SK-N-SH (cell line): ENCODE measurements at regions not wholly inside any gene's neighbourhood (a gene's known extent, or its start where the extent isn't known, plus 50 kb on each side); places are given as distances from the start of the nearest gene placed in this dataset.

Experiments used
- CTCF ChIA-PET: fragments of 300-600, 350-600 bp; formaldehyde crosslinking; extraction: SDS; loops from one replicate; lab custom pipeline; 2021; lab: Yijun Ruan, JAX
- POLR2A ChIA-PET: fragments of 350-600 bp; sonication (Branson Sonifier 250); formaldehyde crosslinking; extraction: SDS; loops from one replicate; lab custom pipeline; 2020; ENCODE audit warnings: antibody characterized with exemption, inconsistent platforms; lab: Yijun Ruan, JAX
- DNase-seq: peaks from one replicate; pipeline ENCODE4 v3.0.0; 2012
- H2AFZ ChIP-seq: fragments of 200-600 bp; sonication (generic); 2 replicates; pipeline ENCODE4 v1.8.1; 2016; ENCODE audit warnings: antibody characterized with exemption, mild to moderate bottlenecking, low read depth
- H3F3A ChIP-seq: fragments of 200-600 bp; sonication (generic); replicated peaks from 2 replicates; pipeline ENCODE3; 2016; ENCODE audit warnings: antibody characterized with exemption, mild to moderate bottlenecking; ENCODE audit not compliant: insufficient read depth
- H3K27ac ChIP-seq, 2 experiments: fragments of 200-500 bp in 1 of 2; fragments of 200-600 bp in 1 of 2; sonication (Bioruptor generic) in 1 of 2; sonication (generic), shearing (Covaris generic) in 1 of 2; 2 replicates each; pipeline versions ENCODE4 v1.5.1 to v1.6.1; 2014 to 2016; ENCODE audit warnings: low read depth in 2 of 2, inconsistent platforms in 1 of 2, low read length in 1 of 2, mild to moderate bottlenecking in 1 of 2, mixed read lengths in 1 of 2
- H3K27me3 ChIP-seq: fragments of 200-600 bp; sonication (generic), shearing (Covaris generic); 2 replicates; pipeline ENCODE4 v1.6.1; 2016; ENCODE audit warnings: mixed run types; ENCODE audit not compliant: insufficient read depth
- H3K36me3 ChIP-seq, 2 experiments: fragments of 200-500 bp in 1 of 2; fragments of 200-600 bp in 1 of 2; sonication (Bioruptor generic) in 1 of 2; sonication (generic) in 1 of 2; replicated peaks in 1 of 2; 2 replicates each; pipeline versions ENCODE3 to v1.5.1; 2014 to 2016; ENCODE audit warnings: low read length in 1 of 2, mild to moderate bottlenecking in 1 of 2; ENCODE audit not compliant: insufficient read depth in 2 of 2, control insufficient read depth in 1 of 2
- H3K4me1 ChIP-seq, 2 experiments: fragments of 200-500 bp in 1 of 2; fragments of 200-600 bp in 1 of 2; sonication (Bioruptor generic) in 1 of 2; sonication (generic), shearing (Covaris generic) in 1 of 2; 2 replicates each; pipeline versions ENCODE4 v1.5.1 to v1.6.1; 2014 to 2016; ENCODE audit warnings: low read depth in 1 of 2, low read length in 1 of 2, mixed run types in 1 of 2; ENCODE audit not compliant: insufficient read depth in 2 of 2, control insufficient read depth in 1 of 2
- H3K4me2 ChIP-seq: fragments of 200-600 bp; sonication (generic), shearing (Covaris generic); 2 replicates; pipeline ENCODE4 v1.6.1; 2017; ENCODE audit warnings: mixed run types
- H3K4me3 ChIP-seq, 2 experiments: fragments of 200-500 bp in 1 of 2; fragments of 200-600 bp in 1 of 2; sonication (Bioruptor generic) in 1 of 2; sonication (generic), shearing (Covaris generic) in 1 of 2; 2 replicates each; pipeline versions ENCODE4 v1.5.1 to v1.8.1; 2014 to 2016; ENCODE audit warnings: low read depth in 2 of 2, inconsistent platforms in 1 of 2, low read length in 1 of 2, mild to moderate bottlenecking in 1 of 2, mixed read lengths in 1 of 2, moderate library complexity in 1 of 2
- H3K79me2 ChIP-seq: fragments of 200-600 bp; sonication (generic); 2 replicates; pipeline ENCODE4 v1.8.1; 2017; ENCODE audit warnings: mild to moderate bottlenecking; ENCODE audit not compliant: insufficient read depth
- H3K9ac ChIP-seq: fragments of 200-600 bp; sonication (generic); 2 replicates; pipeline ENCODE4 v1.6.1; 2017; ENCODE audit warnings: mixed run types
- H3K9me2 ChIP-seq: fragments of 200-600 bp; sonication (generic); 2 replicates; pipeline ENCODE4 v1.6.1; 2017; ENCODE audit warnings: mixed run types
- H3K9me3 ChIP-seq: fragments of 200-600 bp; sonication (generic); 2 replicates; pipeline ENCODE4 v1.6.1; 2017; ENCODE audit warnings: mixed run types, mild to moderate bottlenecking, moderate library complexity
- H4K20me1 ChIP-seq: fragments of 200-600 bp; sonication (generic); 2 replicates; pipeline ENCODE4 v1.6.1; 2017; ENCODE audit warnings: mild to moderate bottlenecking, mixed run types; ENCODE audit not compliant: insufficient read depth
- CHD2 ChIP-seq: fragments of 150-350 bp; IDR thresholded peaks from 2 replicates; pipeline ENCODE4 v1.6.1; 2018; ENCODE audit warnings: low read length; ENCODE audit not compliant: partially characterized antibody
- CTCF ChIP-seq: fragments of 200-600 bp; sonication (generic); IDR thresholded peaks from 2 replicates; pipeline ENCODE4 v1.6.1; 2017; ENCODE audit warnings: antibody characterized with exemption, mild to moderate bottlenecking, moderate library complexity
- EP300 ChIP-seq, 2 experiments: IDR thresholded peaks; 2 replicates each; pipeline versions ENCODE4 v1.4.0 to v1.6.1; 2012; ENCODE audit warnings: borderline replicate concordance in 1 of 2, low read depth in 1 of 2, low read length in 1 of 2
- FOSL2 ChIP-seq: IDR thresholded peaks from 2 replicates; pipeline ENCODE4 v1.4.0; 2012; ENCODE audit warnings: low read depth, mild to moderate bottlenecking, moderate library complexity, borderline replicate concordance
- GATA2 ChIP-seq: sonication (generic); formaldehyde crosslinking; IDR thresholded peaks from 2 replicates; pipeline ENCODE4 v1.5.0; 2020; ENCODE audit warnings: mild to moderate bottlenecking, missing genetic modification reagents
- MEF2A ChIP-seq: IDR thresholded peaks from 2 replicates; pipeline ENCODE4 v1.4.0; 2012; ENCODE audit warnings: low read depth, borderline replicate concordance
- MXI1 ChIP-seq: IDR thresholded peaks from 2 replicates; pipeline ENCODE4 v1.6.1; 2012; ENCODE audit warnings: mild to moderate bottlenecking, low read depth, low read length, improper control_type of control experiment
- NFIC ChIP-seq: IDR thresholded peaks from 2 replicates; pipeline ENCODE4 v1.4.0; 2012; ENCODE audit warnings: borderline replicate concordance
- PBX3 ChIP-seq: IDR thresholded peaks from 2 replicates; pipeline ENCODE4; 2012
- POLR2AphosphoS5 ChIP-seq: IDR thresholded peaks from 2 replicates; pipeline ENCODE4 v1.6.1; 2012; ENCODE audit warnings: low read depth, low read length
- TCF12 ChIP-seq: IDR thresholded peaks from 2 replicates; pipeline ENCODE4 v1.4.0; 2012
- USF2 ChIP-seq: fragments of 150-350 bp; IDR thresholded peaks from 2 replicates; pipeline ENCODE4 v1.6.1; 2017; ENCODE audit warnings: antibody characterized with exemption, low read length, low read depth, borderline replicate concordance
- YY1 ChIP-seq: IDR thresholded peaks from 2 replicates; pipeline ENCODE4 v1.4.0; 2012; ENCODE audit warnings: low read depth, mild to moderate bottlenecking
- WGBS: methylation state at CpG from one replicate; pipeline ENCODE4 v1.1.6; 2017; ENCODE audit warnings: low lambda C conversion rate; 5-methylcytosine and 5-hydroxymethylcytosine counted together

- POLR2A ChIA-PET, result no interaction called here
- Histone ChIP-seq H3K79me2 (no peaks in the 10 kb centered on the region), H3K4me3 (no peak overlapping the region), H3K9ac (no peak overlapping the region), H3K9me3 (no peaks in the 10 kb centered on the region), H3K36me3 (no peaks in the 10 kb centered on the region), H3K27me3 (no peaks in the 10 kb centered on the region), H3K4me2 (no peak overlapping the region), H4K20me1 (no peaks in the 10 kb centered on the region), H3K27ac (no peak overlapping the region), H2AFZ (no peak overlapping the region), H3K9me2 (no peaks in the 10 kb centered on the region), H3K4me1 (no peaks in the 10 kb centered on the region), H3F3A (no peaks in the 10 kb centered on the region)
- CTCF ChIA-PET, result no interaction called here
- no peak for DNase-seq
- TF ChIP-seq GATA2 (CRISPR knock-in tag) (no peak), POLR2AphosphoS5 (no peak), MXI1 (no peak), EP300 (IDR thresholded peaks at IDR 0.05; ENCODE audit: borderline replicate concordance in 1 of 2, low read depth in 1 of 2, low read length in 1 of 2) (no peak), CTCF (no peak), FOSL2 (no peak), TCF12 (no peak), PBX3 (no peak), NFIC (no peak)
These were observed 841.3 kb downstream of the PDHA2 start for GRCh38 chr4:96681218-96681617.

DNA sequence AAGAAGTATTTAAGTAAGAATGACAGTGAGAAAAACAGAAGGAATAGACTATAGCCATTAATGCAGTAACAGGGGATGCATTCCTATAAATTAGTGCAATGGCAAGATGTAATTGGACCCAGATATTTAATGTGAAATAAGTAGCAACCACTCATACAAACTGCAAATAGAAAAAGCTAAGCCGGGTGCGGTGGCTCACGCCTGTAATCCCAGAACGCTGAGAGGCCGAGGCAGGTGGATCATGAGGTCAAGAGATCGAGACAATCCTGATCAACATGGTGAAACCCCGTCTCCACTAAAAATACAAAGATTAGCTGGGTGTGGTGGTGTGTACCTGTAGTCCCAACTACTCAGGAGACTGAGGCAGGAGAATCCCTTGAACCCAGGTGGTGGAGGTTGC is 845.8 kb downstream of the PDHA2 start:
- Histone ChIP-seq H3K4me1 (no peaks in the 10 kb centered on the region), H3K4me3 (no peak overlapping the region), H4K20me1 (no peaks in the 10 kb centered on the region), H3F3A (no peaks in the 10 kb centered on the region), H3K9ac (no peak overlapping the region), H3K4me2 (no peak overlapping the region), H3K27ac (no peak overlapping the region), H3K36me3 (no peaks in the 10 kb centered on the region), H3K9me2 (no peaks in the 10 kb centered on the region), H3K27me3 (no peaks in the 10 kb centered on the region), H2AFZ (no peak overlapping the region), H3K9me3 (no peaks in the 10 kb centered on the region), H3K79me2 (no peaks in the 10 kb centered on the region)
- DNase-seq, result no peak
- CTCF ChIA-PET, result no interaction called here
- POLR2A ChIA-PET, result no interaction called here
- TF ChIP-seq CHD2 (no peak), MEF2A (no peak), TCF12 (no peak), USF2 (no peak), GATA2 (CRISPR knock-in tag) (no peak), YY1 (no peak)
- 66% methylated on average over 7 of the region's 7 CpGs for WGBS
